ENCODE measurements at regions not wholly inside any gene's neighbourhood (a gene's known extent, or its start where the extent isn't known, plus 50 kb on each side); places are given as distances from the start of the nearest gene placed in this dataset.

DNA sequence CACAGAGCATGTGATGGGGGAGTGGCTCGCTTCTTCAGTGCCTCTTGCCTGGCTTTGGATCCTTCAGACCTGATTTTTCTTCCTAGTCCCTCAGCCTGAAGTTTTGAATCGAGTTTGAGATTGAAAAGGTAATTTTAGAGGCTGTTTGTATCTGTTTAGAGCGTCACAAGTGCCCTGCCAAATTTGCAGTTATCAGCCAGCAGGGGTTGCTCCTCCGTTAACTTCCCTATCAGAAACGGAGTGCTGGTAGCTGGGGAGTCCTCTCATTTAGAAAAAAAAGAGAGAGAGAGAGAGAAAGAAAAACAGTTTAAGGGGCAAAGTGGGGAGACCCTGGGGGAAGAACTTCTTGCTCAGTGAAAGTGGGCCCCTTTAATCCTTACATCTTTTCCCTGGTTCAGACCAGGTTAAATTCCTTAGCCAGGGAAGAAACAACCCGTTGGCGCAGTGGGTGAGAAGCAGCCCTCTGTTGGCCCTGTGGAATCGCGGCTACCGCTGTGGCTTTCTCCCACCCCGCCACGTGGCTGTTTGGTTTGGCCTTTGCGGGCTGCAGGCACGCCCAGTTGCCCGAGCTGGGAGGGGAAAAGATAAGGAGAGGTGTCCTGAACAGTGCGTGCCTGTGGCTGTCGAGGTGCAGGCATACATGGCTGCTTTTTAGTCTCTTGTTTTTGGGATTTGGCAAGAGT is 576.7 kb upstream of the ACO1 start:
- Histone ChIP-seq H3K27ac (ENCODE audit: extremely low read depth, low read depth, low read length) (no peak overlapping the region), H2AFZ (ENCODE audit: low read depth, low read length) (peak overlapping the region; percentile 59; the same call in 1 of the 2 replicates), H3K79me2 (ENCODE audit: control insufficient read depth, insufficient read depth, low read length) (no peaks in the 10 kb centered on the region), H3K36me3 (ENCODE audit: control insufficient read depth, insufficient read depth, low read length) (no peaks in the 10 kb centered on the region), H3K27me3 (ENCODE audit: control insufficient read depth in 2 of 2, insufficient read depth in 2 of 2, low read length in 2 of 2) (0 out of 5 replicates have a peak, but pooled peaks cover 0 to 4% of the 10 kb centered on the region in 2 experiments), H3K9ac (ENCODE audit: insufficient read depth in 1 of 2, low read depth in 2 of 2, low read length in 2 of 2) (no peak overlapping the region), H3K9me3 (replicated peaks; ENCODE audit: control insufficient read depth, insufficient read depth, low read depth, low read length) (no peaks in the 10 kb centered on the region), H3K4me1 (replicated peaks in 1 of 2; ENCODE audit: control insufficient read depth in 2 of 2, insufficient read depth in 2 of 2, low read length in 2 of 2) (0 out of 5 replicates have a peak, but pooled peaks cover 0 to 5% of the 10 kb centered on the region in 2 experiments), H4K20me1 (replicated peaks; ENCODE audit: control insufficient read depth, insufficient read depth, low read length) (no peaks in the 10 kb centered on the region), H3K4me3 (no peak overlapping the region), H3K4me2 (ENCODE audit: insufficient read depth, low read length) (peak overlapping the region; percentile 32; the same call in 1 of the 2 replicates), H3K9me1 (ENCODE audit: control insufficient read depth, insufficient read depth, low read length) (no peaks in the 10 kb centered on the region)
- peak; percentile 1 to 57 (median 8) for DNase-seq (ENCODE audit: extremely low read depth in 1 of 4, low spot score in 3 of 4)
- ATAC-seq: peak; percentile 82
- no TSS peak for BruUV-seq (replicated peaks)
- WGBS (ENCODE audit: insufficient coverage, low coverage, missing lambda C conversion rate): 5% methylated on average over 8 of the region's 17 CpGs
- in situ Hi-C loops (cut with MboI): no loop called here
- no peak for FAIRE-seq
- intact Hi-C loops (cut with micrococcal nuclease): loop anchor here (5.0 kb wide), 1 partner anchor 445 kb away; no protein-coding TSS in a partner anchor
- CTCF ChIA-PET (ENCODE audit: low intra/inter-chr PET ratio): no interaction called here
- POLR2A ChIA-PET: no interaction called here
- TF ChIP-seq, protein P1, sequence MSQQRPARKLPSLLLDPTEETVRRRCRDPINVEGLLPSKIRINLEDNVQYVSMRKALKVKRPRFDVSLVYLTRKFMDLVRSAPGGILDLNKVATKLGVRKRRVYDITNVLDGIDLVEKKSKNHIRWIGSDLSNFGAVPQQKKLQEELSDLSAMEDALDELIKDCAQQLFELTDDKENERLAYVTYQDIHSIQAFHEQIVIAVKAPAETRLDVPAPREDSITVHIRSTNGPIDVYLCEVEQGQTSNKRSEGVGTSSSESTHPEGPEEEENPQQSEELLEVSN (IDR thresholded peaks at IDR 0.05; ENCODE audit: borderline replicate concordance in 1 of 2, extremely low read depth in 1 of 2, insufficient read depth in 1 of 2, insufficient read length in 1 of 2, low read depth in 1 of 2, low read length in 1 of 2, poor library complexity in 1 of 2, severe bottlenecking in 1 of 2): peak; percentile 39 to 69
- TF ChIP-seq PML (IDR thresholded peaks at IDR 0.05; ENCODE audit: low read length) (no peak), RAD21 (CRISPR knock-in tag; conservative IDR thresholded peaks at IDR 0.05 in 1 of 2, IDR thresholded peaks at IDR 0.05 in 1 of 2) (0 out of 4 replicates have a peak, but pooled peaks have one; percentile 13 to 18)
- TF ChIP-seq, protein P2, sequence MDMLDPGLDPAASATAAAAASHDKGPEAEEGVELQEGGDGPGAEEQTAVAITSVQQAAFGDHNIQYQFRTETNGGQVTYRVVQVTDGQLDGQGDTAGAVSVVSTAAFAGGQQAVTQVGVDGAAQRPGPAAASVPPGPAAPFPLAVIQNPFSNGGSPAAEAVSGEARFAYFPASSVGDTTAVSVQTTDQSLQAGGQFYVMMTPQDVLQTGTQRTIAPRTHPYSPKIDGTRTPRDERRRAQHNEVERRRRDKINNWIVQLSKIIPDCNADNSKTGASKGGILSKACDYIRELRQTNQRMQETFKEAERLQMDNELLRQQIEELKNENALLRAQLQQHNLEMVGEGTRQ (CRISPR knock-in tag; IDR thresholded peaks at IDR 0.05): peak; percentile 17; the same call in 1 of the 2 replicates
- TF ChIP-seq, protein P3, sequence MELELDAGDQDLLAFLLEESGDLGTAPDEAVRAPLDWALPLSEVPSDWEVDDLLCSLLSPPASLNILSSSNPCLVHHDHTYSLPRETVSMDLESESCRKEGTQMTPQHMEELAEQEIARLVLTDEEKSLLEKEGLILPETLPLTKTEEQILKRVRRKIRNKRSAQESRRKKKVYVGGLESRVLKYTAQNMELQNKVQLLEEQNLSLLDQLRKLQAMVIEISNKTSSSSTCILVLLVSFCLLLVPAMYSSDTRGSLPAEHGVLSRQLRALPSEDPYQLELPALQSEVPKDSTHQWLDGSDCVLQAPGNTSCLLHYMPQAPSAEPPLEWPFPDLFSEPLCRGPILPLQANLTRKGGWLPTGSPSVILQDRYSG (tag; conservative IDR thresholded peaks at IDR 0.05; ENCODE audit: low read depth): no peak

Data from K562 (cell line).